GM19438 (cell line): ENCODE measurements at regions not wholly inside any gene's neighbourhood (a gene's known extent, or its start where the extent isn't known, plus 50 kb on each side); places are given as distances from the start of the nearest gene placed in this dataset.

Experiments
- ATAC-seq: cut with Tn5 transposase; IDR thresholded peaks from one replicate; pipeline ENCODE4 v1.9.1; 2021; ENCODE audit warnings: low read depth; ENCODE audit not compliant: unreplicated experiment

DNA sequence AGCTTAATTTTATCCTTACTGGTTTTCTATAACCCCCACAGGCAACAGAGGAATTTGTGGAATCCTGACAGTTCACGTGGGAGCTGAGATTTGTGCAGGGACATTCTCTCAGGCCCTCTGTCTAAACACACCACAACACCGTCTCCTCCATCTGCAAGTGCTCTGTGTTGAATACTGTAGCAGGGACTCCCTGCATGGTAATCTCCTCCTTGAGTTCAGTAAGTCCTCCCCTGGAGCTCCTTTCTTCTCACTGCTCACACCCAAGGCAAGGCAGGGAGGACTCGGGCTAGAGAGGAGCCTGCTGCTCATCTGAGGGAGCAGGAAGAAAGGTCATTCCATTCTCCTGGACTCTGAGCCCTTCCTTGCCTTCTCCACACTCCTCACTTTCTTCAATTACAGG, 348.2 kb downstream of the KCTD12 start:
- ATAC-seq, result no peak

DNA sequence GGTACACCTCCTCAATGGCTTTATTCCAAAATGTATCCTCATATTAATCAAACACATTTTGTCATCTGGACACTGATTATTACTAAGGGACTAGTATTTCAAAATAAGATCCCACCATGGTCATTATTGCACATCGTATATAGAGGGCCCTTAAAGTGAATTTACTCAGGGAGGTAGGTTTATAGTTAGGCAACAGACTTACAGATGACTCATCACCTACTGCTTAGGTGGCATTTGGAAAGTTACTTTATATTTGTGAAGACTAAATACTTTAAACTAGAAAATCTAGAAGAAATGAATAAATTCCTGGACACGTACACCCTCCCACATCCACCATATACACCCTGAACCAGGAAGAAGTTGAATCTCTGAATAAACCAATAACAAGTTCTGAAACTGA, 353.0 kb downstream of the KCTD12 start:
- ATAC-seq, result no peak

DNA sequence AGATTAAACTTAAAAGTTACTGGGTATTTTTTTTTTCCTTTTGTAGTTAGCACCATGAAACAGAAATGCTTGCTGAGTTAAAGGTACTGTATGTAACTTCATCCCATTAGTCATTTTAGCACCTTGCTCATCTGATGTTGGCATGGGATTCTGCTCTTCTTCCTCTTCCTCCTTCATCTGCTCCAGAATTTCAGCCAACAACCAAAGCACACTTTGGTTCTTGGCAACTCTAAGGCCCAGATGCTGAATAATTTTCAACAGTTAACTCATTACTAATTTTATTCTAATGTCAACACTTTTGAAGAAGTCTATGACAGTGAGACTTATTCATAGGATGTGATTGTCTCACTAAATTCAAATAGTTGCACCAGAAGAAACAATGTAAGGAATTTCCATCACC, 359.2 kb downstream of the KCTD12 start:
- no peak for ATAC-seq

DNA sequence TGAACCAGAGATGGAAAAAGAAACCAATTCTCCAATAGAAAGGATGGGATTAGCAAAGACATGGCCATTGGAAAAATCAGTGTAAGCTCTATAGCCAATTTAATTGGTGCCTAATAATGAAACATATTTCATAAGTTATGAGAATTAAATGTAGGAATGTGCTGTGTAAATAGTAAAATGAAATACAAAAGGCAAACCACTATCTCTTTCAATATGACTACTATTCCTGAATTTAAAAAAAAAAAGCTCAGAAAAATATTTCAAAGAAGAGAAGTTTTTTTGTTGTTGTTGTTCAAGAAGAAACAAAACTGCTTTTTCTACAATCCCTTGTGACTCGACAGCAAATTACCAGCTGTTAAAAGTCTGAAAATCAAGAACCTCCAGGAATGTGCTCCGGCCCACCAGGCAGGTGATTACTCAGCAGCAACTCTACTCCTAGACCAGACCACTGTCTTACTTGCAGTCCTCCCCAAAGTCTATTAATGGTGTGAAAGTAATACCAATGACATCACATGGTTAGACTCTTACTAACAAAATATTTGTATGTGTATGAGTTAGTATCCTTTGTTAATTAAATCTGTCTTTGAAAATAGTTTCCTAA, 362.4 kb downstream of the KCTD12 start:
- no peak for ATAC-seq

DNA sequence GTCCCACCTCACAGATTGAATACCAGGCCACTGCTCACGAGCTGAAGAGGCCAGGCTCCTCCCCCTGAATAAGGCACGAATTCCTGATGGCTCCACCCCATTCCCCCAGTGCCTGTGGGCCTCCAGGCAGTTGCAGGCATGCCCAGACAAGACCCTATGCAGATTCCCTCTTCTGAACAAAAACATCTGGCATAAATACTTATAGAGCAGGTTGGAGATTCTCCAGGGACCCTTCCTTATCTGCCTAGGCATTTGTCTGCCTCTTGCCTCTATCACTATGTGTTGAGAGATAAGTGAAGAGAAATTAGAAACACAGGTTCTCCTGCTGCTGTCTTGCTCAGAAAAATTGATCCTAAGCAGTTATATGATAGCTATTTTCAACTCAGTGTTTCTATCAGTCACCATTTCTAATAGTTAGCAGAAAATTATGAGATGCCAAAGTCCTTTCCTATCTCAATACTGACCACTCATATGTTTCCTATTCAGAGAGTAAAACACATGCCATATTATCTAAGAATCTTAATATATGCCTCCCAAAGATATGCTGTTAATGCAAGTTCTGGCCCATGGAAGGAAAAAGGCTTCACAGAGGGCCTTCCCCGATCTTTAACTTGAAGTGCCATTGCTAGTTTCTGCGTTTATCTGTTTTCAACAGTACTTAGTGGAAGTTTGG, 364.0 kb downstream of the KCTD12 start:
- no peak for ATAC-seq

DNA sequence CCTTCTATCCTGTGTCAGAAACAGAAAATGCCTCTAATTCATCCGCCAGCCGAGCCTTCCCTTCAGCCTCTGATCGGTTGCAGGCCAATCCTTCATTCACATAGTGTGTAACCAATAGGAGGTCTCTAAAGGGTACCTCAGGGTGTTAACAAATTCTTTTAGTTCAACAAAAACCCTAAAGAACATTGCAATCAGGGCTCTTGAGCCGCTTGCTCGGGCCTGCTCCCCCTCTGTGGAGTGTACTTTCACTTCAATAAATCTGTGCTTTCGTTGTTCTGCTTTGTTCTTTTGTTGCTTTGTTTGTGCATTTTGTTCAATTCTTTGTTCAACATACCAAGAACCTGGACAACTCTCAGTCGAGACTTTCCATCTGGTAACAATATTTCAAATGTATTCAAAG, 366.5 kb downstream of the KCTD12 start:
- ATAC-seq, result no peak

DNA sequence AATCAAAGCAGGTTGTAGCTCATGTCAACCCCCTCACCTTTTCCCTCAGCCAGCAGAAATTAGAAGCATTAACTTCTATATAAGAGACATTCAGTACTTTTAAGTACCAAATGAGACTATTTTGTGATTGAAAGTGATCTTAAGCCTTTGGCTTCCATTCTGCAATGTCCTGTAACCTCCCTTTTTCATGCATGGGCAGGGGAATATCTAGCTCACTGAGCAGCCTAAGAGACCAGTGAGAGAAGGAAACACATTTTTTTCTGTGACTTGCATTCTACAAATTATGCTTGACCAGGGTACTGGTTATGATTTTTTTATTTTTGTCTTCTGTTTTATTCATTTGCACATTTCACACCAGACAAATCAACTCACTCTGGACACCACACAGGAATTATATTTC, 369.6 kb downstream of the KCTD12 start:
- ATAC-seq, result no peak

DNA sequence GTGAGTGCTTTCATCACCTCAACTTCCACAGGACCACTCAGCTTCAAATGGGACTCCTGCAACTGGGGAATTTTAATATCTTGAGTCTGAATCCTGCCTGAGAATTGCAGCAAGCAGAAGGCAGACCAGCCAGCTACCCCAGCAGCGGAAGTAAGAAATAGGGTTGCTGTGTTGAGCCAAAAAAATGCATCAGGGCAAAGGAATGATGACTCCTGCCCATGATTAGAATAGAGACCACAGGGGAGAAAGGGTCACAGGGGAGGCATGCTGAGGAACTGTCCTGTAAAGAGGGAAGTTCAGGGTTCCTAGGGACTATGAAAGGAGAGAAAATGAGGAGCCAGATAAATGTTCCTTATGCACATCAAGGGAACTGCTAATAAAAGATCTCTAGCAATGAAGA, 370.2 kb downstream of the KCTD12 start:
- ATAC-seq, result no peak

DNA sequence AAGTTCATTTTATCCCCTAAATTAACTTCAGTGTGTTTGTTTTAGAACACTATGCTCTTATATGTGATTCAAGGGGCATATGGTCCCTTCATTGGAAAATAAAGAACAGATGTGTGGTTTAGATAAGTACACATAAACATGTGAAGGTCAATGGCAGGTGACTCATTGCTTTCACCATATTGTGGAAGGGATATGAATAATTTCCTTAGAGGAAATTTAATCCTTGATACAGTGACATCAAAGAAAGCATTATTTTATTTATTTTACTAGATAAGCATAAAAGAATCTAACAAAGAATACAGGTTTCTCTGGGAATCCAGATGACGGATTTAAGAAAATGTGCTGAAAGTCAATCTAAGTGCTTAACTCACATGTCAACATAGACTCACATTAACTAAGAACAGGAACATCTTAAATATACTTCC, 373.5 kb downstream of the KCTD12 start:
- ATAC-seq, result no peak

DNA sequence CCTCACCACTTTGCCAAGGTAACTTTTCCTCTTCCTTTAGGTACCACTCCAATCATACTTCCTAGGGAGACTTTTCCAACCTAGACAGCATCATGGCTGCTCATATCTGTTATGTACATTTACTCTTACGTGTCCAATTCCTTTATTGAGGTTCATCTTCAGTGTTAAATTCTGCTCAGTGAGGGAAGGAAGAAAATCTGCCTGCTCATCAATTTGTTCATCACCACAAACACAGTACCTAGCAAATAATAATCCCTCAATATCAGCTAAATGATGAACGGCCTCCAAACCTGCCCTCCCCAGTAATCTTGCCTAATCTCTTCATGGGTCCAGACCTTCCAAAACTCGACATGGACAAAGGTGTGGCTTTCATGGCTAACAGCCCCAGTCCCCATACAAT, 380.8 kb downstream of the KCTD12 start:
- no peak for ATAC-seq

DNA sequence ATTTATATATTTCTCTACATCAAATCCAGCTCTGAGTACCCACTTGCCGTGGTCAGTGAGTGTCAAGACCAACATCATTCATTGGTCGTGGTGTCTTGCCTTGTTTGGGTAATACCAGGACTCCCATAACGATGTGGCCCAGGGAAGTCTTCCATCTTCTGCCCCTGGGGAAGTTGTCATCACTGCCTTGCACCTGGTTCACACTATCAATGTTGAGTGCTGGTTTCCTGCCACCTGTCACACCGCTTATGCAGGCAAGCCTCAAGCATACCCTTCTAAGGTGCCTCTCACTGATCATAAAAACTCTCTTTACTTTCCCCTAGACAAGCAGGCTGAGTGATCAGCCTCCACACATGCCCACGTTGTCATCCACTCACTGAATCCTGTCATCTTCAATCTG, 382.4 kb downstream of the KCTD12 start:
- ATAC-seq, result no peak

DNA sequence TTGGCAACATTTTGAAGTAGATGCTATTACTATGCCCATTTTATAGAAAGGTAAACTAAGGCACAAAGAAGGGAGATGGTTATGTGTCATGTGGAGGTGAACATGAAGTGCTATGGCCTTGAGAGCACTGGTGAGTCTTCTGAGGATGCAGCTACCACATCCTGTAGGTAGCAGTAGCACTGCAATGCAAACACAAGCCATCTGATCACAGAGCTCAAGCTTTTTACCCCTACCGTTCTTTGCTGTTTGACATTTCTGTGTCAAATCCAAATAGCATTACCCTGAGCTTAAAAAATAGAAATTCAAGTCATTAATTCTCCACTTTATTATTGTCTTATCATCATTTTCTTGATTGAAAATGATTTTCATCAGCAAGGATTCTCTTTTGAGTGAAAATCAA, 382.9 kb downstream of the KCTD12 start:
- no peak for ATAC-seq

DNA sequence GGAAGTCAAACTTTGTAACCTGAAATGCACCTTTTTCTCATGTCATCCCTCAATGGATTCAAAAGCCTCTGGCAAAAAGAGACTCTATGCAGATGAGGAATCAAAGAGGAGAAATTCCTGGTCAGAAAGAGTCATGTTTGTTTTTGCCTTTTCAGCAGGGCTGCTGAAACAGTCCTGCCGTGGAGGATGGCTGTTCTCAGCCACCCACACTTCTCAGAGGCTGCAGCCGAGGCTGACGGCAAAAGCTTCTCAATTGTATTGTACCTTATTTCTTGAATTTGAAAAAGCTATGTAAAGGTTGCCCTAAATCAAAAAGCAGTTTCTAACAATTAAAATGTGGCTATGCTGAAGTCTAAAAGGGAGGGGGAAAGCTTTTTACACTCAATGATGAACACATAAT, 385.3 kb downstream of the KCTD12 start:
- no peak for ATAC-seq

DNA sequence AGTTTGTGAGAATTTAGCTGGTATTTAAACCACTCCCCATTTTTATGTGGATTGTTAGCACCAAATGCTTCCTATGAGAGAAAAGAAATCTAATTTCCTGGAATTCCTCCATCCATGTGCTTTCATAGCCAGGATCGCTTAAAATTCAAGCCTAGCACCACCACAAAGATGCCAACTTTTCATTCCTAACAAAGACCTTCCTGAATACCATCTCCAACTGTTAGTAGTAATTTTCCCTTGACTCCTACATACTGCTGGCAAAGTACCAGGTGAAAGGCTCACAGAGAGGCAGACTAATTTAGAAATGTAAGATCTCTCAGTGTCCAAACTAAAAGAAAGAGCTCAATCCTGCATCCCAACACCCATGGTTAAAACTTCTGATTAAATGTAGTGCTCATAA, 386.3 kb downstream of the KCTD12 start:
- no peak for ATAC-seq

DNA sequence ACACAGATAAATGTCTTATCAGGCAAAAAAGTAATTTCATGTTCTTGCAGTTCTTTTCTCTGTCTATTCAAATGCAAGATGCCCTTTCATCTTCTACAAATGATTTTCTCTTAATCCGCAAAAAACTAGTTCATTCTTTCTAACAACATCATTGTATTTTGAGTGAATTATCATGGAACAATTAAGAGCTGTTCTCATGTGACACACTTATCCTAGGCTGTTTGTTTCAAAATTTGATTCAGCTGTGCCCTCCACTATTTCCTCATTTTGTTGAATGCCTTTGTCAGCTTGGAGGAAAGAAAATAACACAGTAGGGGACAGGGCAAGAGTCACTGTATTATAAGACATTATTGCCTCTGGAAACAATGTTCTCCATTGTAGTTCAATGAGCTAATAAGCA, 396.9 kb downstream of the KCTD12 start:
- ATAC-seq, result no peak

DNA sequence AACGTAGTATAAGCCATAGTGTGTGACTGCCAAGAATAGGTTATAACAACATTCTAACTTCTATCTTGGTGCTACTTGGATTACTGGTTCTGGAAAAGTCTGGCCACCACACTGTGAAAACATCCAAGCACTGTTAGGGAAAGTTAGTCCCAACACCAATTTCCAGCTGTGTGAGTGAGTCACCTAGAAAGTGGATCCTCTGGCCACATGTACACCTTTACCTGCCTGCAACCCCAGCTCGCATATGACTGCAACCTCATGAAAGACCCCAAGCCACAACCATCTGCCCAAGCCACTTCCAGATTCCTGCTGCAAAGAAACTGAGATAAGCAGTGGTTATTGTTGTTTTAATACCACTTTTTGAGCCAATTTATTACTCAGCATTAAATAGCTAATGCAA, 404.5 kb downstream of the KCTD12 start:
- ATAC-seq, result no peak

DNA sequence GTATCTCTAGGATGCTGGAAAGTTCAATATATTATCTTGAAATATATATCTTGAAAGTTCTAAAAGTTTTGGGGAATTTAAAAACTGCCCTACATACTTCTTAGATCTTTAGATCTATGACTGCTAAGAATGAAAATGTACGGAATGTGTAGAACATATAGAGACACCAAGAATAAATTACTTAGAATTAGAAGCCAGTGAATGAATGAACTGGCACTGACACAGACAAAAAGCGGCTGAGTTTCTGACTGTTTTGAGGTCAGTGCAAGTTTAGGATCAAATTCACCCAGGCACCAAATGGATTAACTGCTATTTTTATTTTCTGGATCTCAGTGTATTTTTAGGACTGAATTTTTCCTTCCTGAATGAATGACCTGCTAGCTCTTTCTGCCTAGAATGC, 411.2 kb downstream of the KCTD12 start:
- no peak for ATAC-seq

DNA sequence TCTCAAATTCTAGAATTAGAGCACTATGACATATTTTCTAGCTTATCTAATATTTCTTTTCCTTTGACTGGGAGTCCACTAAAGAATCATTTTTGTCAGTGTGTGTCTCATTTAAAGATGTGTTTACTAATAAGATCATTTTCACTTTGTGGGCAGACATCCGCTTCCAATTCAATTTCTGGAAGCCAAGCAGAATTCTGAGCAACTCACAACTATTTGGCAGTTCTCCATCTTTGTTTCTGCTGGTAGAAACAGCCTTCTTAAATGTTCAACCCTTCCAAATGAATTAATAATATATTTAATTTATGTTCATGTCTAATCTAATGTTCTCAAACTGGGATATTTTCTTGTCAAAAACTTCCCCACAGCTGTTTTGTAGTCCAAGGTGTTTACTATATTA, 411.8 kb downstream of the KCTD12 start:
- no peak for ATAC-seq

DNA sequence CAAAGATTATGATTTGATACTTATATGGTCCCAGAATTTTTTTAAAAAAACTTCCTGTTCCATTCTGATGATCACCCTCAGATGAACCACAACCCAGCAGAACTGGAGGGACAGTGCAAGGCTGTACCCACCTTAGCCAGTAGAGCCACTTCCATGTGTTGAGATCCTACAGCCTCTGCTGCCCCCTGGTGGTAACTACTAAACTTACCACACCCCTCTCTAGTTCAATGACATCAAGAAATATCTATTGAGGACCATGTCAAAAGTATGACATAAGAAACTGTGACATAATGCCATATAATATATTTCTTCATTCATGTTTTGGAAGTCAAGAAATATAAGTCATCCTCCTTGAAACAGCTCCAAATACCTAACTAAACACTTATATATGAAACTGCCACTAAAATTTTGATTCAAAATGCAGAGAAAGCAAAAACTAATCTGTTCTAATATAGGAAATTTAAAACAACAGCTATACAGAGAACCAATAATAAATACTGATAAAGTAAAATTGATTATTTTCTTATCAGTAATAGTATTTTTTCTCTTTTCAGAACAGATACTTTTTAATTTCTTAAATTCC, 412.6 kb downstream of the KCTD12 start:
- ATAC-seq, result peak; percentile 99

DNA sequence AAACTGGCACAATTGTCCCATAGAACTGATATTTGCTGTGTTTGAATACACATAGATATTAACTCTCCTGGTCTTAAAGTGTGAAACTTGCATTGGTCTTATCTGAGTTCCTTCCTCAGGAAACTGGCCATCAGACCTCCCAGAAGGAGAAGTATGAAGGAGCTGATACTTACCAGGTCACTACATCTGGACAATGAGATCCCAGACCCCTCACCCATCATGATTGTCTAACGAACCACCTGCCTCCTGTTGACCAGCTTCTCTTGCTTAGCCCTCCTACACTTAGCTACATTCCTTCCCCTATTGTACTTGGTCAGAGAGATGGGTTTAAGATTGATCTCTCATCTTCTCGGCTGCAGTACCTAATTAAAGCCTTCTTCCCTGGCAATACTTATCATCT, 413.3 kb downstream of the KCTD12 start:
- ATAC-seq, result no peak

DNA sequence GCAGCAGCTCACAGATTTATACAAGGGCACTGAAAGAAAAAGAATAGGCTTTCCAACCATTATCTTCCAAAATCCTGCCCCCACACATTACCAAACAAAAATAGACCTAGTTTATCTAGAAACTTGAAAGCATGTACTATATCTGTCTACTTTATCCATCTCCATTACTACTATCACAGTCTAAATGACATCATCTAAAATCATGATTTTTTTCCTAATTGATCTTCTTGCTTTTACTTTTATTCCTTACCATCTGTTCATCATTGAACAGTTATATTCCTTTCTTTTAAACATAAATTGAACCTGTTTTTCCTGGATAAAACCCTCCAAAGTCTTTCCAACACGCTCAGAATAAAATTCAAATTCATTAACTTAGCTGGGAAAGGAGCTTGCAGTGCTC, 414.7 kb downstream of the KCTD12 start:
- ATAC-seq, result no peak

DNA sequence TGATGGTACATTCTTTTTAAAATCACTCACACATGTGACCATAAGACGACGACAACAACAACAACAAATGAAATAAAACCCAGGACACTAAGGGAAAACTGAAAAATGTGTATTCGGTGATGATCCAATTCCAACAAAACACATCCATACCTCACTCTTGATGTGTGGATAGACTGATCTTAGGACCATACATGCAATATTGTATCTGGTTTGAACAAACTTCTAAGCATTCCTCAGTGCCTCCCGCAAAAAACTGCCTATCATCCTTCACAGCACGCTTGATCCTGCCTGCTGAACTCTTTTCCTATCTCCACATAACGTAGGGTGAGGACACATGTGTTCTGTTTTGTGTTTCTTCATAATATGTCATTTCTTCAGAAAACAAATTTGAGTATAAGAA, 415.2 kb downstream of the KCTD12 start:
- ATAC-seq, result no peak
